Activated CD4-positive, alpha-beta T cell treated with anti-CD3 and anti-CD28 coated beads, Interleukin-2, amount 50 U/mL, for 16 hours (primary cell): ENCODE measurements at regions not wholly inside any gene's neighbourhood (a gene's known extent, or its start where the extent isn't known, plus 50 kb on each side); places are given as distances from the start of the nearest gene placed in this dataset.

Experiments
- DNase-seq: peaks from one replicate; pipeline ENCODE4 v3.0.0-alpha.2; 2020

- no peak for DNase-seq
Measured at GRCh38 chr9:105928416-105928815, 234.1 kb downstream of the TMEM38B start.

- DNase-seq: no peak
Measured at GRCh38 chr9:105930011-105930627, 235.8 kb downstream of the TMEM38B start.

GRCh38 chr9:105932276-105932675 is 237.9 kb downstream of the TMEM38B start:
- no peak for DNase-seq

GRCh38 chr9:105950448-105950847 is 256.1 kb downstream of the TMEM38B start:
- DNase-seq: no peak

GRCh38 chr9:105950894-105951293 is 256.6 kb downstream of the TMEM38B start:
- DNase-seq: no peak

GRCh38 chr9:105954517-105954916 is 260.2 kb downstream of the TMEM38B start:
- no peak for DNase-seq

GRCh38 chr9:105957830-105958229 is 263.5 kb downstream of the TMEM38B start:
- DNase-seq: no peak

GRCh38 chr9:105958587-105958986 is 264.2 kb downstream of the TMEM38B start:
- DNase-seq: no peak

GRCh38 chr9:105959531-105959930 is 265.2 kb downstream of the TMEM38B start:
- no peak for DNase-seq

GRCh38 chr9:105963343-105964099 is 269.2 kb downstream of the TMEM38B start:
- no peak for DNase-seq

- DNase-seq: no peak
Measured at GRCh38 chr9:105964156-105964555, 269.8 kb downstream of the TMEM38B start.

GRCh38 chr9:105966834-105967233 is 272.5 kb downstream of the TMEM38B start:
- no peak for DNase-seq

- DNase-seq: no peak
Measured at GRCh38 chr9:105967248-105967647, 272.9 kb downstream of the TMEM38B start.

- DNase-seq: no peak
Measured at GRCh38 chr9:105967797-105968196, 273.5 kb downstream of the TMEM38B start.

GRCh38 chr9:105968811-105969466 is 274.6 kb downstream of the TMEM38B start:
- DNase-seq: no peak

GRCh38 chr9:105969636-105970035 is 275.3 kb downstream of the TMEM38B start:
- DNase-seq: no peak

GRCh38 chr9:105971986-105972385 is 277.6 kb downstream of the TMEM38B start:
- DNase-seq: no peak

GRCh38 chr9:105972466-105973204 is 278.3 kb downstream of the TMEM38B start:
- no peak for DNase-seq

- no peak for DNase-seq
Measured at GRCh38 chr9:105973951-105974351, 279.6 kb downstream of the TMEM38B start.

- no peak for DNase-seq
Measured at GRCh38 chr9:105975886-105976645, 281.7 kb downstream of the TMEM38B start.

GRCh38 chr9:105978336-105978735 is 284.0 kb downstream of the TMEM38B start:
- DNase-seq: no peak

- DNase-seq: no peak
Measured at GRCh38 chr9:105978826-105979225, 284.5 kb downstream of the TMEM38B start.

- DNase-seq: no peak
Measured at GRCh38 chr9:105979290-105979689, 284.9 kb downstream of the TMEM38B start.
